Prostate gland (tissue), 2 donors: ENCODE measurements at regions not wholly inside any gene's neighbourhood (a gene's known extent, or its start where the extent isn't known, plus 50 kb on each side); places are given as distances from the start of the nearest gene placed in this dataset.
"Not testable (repeated sequence)": the region's sequence is repeated elsewhere in the genome, so short reads cannot be mapped to it uniquely, and the experiment has no call there.

ENCODE experiments used
- DNase-seq: peaks from one replicate; pipeline ENCODE4 v3.0.0-alpha.2; 2019; ENCODE audit warnings: low spot score
- H3K27ac ChIP-seq, 2 donors: fragments of 200-600 bp; sonication (generic); 2 replicates each; pipeline ENCODE4 v1.5.1; 2017 to 2019
- H3K27me3 ChIP-seq: fragments of 200-600 bp; sonication (generic); replicated peaks from 2 replicates; pipeline ENCODE4 v1.5.1; 2019; ENCODE audit not compliant: insufficient read depth
- H3K36me3 ChIP-seq, 2 donors: fragments of 200-600 bp; sonication (generic); 1 replicate in 1 of 2; 2 replicates in 1 of 2; pipeline versions ENCODE4 v1.5.1 to v1.8.1; 2017 to 2019
- H3K4me1 ChIP-seq: fragments of 200-600 bp; sonication (generic); replicated peaks from 2 replicates; pipeline ENCODE4 v1.5.1; 2019
- H3K4me3 ChIP-seq, 2 donors: fragments of 200-600 bp; sonication (generic); 2 replicates each; pipeline ENCODE4 v1.5.1; 2017 to 2019
- H3K9me3 ChIP-seq: fragments of 200-600 bp; sonication (generic); 2 replicates; pipeline ENCODE4 v1.5.1; 2017
- POLR2A ChIP-seq: fragments of 450-650 bp; IDR thresholded peaks from one replicate; pipeline ENCODE4 v1.6.1; 2016; ENCODE audit warnings: antibody characterized with exemption, mild to moderate bottlenecking
- POLR2AphosphoS5 ChIP-seq: sonication (generic); formaldehyde crosslinking; IDR thresholded peaks from one replicate; pipeline ENCODE4 v1.6.1; 2017; ENCODE audit warnings: antibody characterized with exemption
- WGBS: methylation state at CpG from one replicate; pipeline ENCODE4 v1.1.5; 2018; 5-methylcytosine and 5-hydroxymethylcytosine counted together
- intact Hi-C: fragments of 100-400 bp; cut with DNase I; formaldehyde crosslinking; loops from one replicate; pipeline ENCODE4 v1.14.2; 2022
- TF ChIP-seq, protein P1 (sequence below), 4 experiments: fragments of 200-600 bp in 2 of 4; fragments of 450-650 bp in 2 of 4; sonication (generic) in 2 of 4; IDR thresholded peaks; 1 replicate in 3 of 4; 2 replicates in 1 of 4; pipeline ENCODE4 v1.5.1; 2016 to 2019; ENCODE audit warnings: antibody characterized with exemption in 4 of 4, mild to moderate bottlenecking in 2 of 4, moderate library complexity in 2 of 4

DNA sequence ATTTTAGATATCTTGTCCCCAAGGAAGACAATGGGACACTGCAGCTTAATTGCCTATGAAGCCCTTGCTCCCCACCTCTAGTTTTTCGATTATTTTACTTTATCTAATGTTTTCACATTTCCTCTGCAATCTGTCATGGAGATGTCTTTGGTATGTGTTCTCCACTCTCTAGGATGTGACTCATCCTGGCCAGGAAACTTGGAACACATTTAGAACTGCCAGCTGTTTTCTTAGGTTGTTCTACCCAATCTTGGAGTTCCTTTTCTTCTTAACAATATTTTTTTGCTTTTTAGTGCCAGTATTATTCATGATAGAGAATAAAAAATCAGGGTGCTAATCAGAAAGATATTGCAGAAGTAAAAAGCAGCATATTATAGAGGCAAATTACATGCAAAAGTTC is 101.7 kb upstream of the CLEC14A start:
- TF ChIP-seq POLR2AphosphoS5 = peak; percentile 5
- no peak for TF ChIP-seq POLR2A
- 52% methylated on average over 1 of the region's 1 CpG for WGBS
- no peak for DNase-seq
- intact Hi-C loops = no loop called here
- no peaks in the 10 kb centered on the region for H3K36me3 ChIP-seq
- H3K4me1 ChIP-seq = no peaks in the 10 kb centered on the region
- no peaks in the 10 kb centered on the region for H3K9me3 ChIP-seq
- H3K4me3 ChIP-seq = no peak overlapping the region
- no peaks in the 10 kb centered on the region for H3K27me3 ChIP-seq
- no peak overlapping the region for H3K27ac ChIP-seq

DNA sequence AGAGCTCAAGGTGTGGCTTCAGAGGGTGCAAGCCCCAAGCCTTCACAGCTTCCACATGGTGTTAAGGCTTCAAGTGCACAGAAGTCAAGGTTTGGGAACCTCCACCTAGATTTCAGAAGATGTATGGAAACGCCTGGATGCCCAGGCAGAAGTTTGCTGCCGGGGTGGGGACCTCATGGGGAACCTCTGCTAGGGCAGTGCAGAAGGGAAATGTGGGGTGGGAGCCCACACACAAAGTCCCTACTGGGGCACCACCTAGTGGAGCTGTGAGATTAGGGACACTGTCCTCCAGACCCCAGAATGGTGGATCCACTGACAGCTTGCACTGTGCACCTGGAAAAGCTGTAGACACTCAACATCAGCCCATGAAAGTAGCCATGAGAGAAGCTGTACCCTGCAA is 99.6 kb upstream of the CLEC14A start:
- H3K9me3 ChIP-seq, H3K36me3 ChIP-seq, H3K4me3 ChIP-seq, DNase-seq, H3K27ac ChIP-seq, H3K27me3 ChIP-seq, intact Hi-C loops, H3K4me1 ChIP-seq: not testable (repeated sequence)
- WGBS = 92% methylated on average over 2 of the region's 2 CpGs

DNA sequence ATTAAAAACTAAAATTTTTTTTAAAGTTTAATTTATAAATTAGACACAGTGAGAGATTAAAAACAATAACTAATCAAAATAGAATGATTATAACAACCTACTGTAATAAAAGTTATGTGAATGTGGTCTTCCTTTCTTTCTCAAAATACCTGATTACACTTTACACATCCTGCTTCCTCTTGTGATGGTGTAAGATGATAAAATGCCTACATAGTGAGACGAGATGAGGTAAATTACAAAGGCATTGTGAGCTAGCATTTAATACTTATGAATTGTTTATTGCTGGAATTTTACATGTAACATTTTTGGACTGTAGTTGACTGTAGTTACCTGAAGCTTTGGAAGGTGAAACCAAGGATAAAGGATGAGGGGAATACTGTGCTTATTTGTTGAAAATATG is 94.2 kb upstream of the CLEC14A start:
- no peak for TF ChIP-seq POLR2A
- no peak for TF ChIP-seq POLR2AphosphoS5
- TF ChIP-seq, protein P1, sequence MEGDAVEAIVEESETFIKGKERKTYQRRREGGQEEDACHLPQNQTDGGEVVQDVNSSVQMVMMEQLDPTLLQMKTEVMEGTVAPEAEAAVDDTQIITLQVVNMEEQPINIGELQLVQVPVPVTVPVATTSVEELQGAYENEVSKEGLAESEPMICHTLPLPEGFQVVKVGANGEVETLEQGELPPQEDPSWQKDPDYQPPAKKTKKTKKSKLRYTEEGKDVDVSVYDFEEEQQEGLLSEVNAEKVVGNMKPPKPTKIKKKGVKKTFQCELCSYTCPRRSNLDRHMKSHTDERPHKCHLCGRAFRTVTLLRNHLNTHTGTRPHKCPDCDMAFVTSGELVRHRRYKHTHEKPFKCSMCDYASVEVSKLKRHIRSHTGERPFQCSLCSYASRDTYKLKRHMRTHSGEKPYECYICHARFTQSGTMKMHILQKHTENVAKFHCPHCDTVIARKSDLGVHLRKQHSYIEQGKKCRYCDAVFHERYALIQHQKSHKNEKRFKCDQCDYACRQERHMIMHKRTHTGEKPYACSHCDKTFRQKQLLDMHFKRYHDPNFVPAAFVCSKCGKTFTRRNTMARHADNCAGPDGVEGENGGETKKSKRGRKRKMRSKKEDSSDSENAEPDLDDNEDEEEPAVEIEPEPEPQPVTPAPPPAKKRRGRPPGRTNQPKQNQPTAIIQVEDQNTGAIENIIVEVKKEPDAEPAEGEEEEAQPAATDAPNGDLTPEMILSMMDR (IDR thresholded peaks at IDR 0.05) = no peak
- H3K27ac ChIP-seq = no peak overlapping the region
- H3K9me3 ChIP-seq = no peaks in the 10 kb centered on the region
- WGBS = 24% methylated on average over 1 of the region's 1 CpG
- H3K36me3 ChIP-seq = no peaks in the 10 kb centered on the region
- H3K4me3 ChIP-seq = no peak overlapping the region
- no peak for DNase-seq
- intact Hi-C loops = no loop called here
- no peaks in the 10 kb centered on the region for H3K27me3 ChIP-seq
- no peaks in the 10 kb centered on the region for H3K4me1 ChIP-seq

DNA sequence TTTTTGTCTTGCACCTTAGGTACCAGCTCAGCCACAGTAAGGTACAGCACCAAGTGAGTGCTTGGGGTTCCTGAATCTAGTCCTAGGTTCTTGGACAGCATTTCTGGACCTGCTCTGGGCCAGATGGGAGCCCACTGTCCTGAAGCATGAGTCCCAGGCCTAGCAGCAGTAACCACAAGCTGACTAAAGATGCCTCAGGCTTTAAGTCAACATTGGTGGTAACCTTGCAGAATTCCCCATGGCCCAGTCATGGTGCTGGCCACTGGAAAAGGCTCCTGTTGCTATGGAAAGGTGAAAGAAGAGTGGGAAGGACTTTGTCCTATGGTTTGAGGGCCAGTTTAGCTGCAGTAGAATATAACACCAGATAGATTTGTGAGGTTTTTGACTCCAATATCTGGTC is 86.9 kb upstream of the CLEC14A start:
- TF ChIP-seq POLR2A (no peak), POLR2AphosphoS5 (no peak)
- TF ChIP-seq, protein P1 (IDR thresholded peaks at IDR 0.05) = no peak
- H3K9me3 ChIP-seq = no peaks in the 10 kb centered on the region
- H3K27me3 ChIP-seq = no peaks in the 10 kb centered on the region
- intact Hi-C loops = no loop called here
- no peak overlapping the region for H3K4me3 ChIP-seq
- H3K36me3 ChIP-seq = no peaks in the 10 kb centered on the region
- no peak for DNase-seq
- no peak overlapping the region for H3K27ac ChIP-seq
- no peaks in the 10 kb centered on the region for H3K4me1 ChIP-seq

DNA sequence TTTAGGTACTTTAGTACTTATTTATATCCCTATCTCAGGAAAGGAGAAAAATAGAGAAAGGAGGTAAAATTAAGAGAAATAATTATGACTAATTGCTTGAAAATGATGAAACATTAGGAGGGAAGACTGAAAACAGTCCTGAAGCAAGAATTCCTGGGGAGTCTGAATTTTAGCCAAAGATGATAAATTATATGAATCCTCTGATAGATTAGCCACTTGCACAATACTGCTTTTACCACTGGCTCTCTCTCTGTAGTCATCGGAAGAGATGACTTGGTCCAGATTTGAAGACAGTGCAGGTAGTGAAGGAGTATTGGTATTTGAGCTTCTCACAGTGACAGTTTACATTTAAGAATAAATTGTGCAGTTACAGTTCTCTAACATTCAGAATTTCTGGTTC is 83.8 kb upstream of the CLEC14A start:
- Histone ChIP-seq H3K4me1 (no peaks in the 10 kb centered on the region), H3K9me3 (no peaks in the 10 kb centered on the region), H3K4me3 (no peak overlapping the region), H3K27ac (no peak overlapping the region), H3K27me3 (no peaks in the 10 kb centered on the region), H3K36me3 (no peaks in the 10 kb centered on the region)
- no peak for DNase-seq
- intact Hi-C loops = no loop called here
- TF ChIP-seq POLR2A (no peak), POLR2AphosphoS5 (no peak)
- TF ChIP-seq, protein P1 (IDR thresholded peaks at IDR 0.05) = no peak
- 74% methylated on average over 1 of the region's 1 CpG for WGBS

DNA sequence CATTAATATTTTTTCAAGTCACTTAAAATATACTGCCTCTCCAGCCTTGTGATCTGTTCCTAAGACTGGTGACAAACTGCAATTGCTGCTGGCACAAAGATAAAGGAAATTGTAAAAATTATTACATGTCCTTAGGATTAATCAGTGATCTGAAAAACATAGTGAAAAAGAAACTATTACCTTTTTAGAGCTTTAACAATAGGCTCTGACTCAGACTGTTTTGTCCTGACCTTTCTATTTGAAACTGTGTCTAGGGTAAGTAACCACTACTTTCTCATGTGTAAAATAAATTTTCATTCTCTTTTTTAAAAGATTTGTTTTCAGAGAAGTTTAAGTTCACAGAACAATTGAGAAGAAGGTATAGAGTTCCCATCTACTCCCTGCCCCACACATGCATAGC is 80.4 kb upstream of the CLEC14A start:
- H3K36me3 ChIP-seq = no peaks in the 10 kb centered on the region
- no peak for TF ChIP-seq POLR2AphosphoS5
- TF ChIP-seq, protein P1 (IDR thresholded peaks at IDR 0.05) = no peak
- no peak for TF ChIP-seq POLR2A
- intact Hi-C loops = no loop called here
- H3K9me3 ChIP-seq = no peaks in the 10 kb centered on the region
- no peaks in the 10 kb centered on the region for H3K27me3 ChIP-seq
- no peak overlapping the region for H3K4me3 ChIP-seq
- DNase-seq = no peak
- no peak overlapping the region for H3K27ac ChIP-seq
- H3K4me1 ChIP-seq = no peaks in the 10 kb centered on the region
